ENCODE measurements at regions not wholly inside any gene's neighbourhood (a gene's known extent, or its start where the extent isn't known, plus 50 kb on each side); places are given as distances from the start of the nearest gene placed in this dataset.

DNA sequence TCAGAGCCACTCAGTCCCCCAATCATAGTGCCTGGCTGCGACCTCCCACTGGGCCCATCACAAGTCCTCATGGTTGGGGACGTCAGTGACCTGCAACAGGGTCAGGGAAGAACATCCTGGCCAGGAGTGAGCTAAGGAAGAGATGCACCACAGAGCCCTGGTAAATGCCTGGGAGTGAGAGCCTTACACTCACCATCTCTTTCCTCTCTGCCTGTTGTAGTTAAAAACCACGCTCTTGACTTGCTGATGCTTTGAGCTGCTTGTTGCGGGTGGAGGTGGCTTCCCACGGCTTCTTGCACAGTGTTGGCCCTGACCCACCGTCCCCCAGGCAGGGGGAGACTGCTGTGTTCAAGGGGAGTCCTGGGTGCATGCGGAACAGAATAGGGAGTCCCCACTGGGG lies 91.1 kb upstream of the RGMA start:
- Histone ChIP-seq H3K9me3 (ENCODE audit: control insufficient read depth, low read length) (no peaks in the 10 kb centered on the region), H3K4me3 (ENCODE audit: low read length) (no peak overlapping the region), H3K27ac (ENCODE audit: low read depth, low read length) (no peak overlapping the region), H3K36me3 (ENCODE audit: control insufficient read depth, insufficient read depth, low read length) (no peaks in the 10 kb centered on the region), H3K9ac (ENCODE audit: extremely low read depth, low read length, poor library complexity, severe bottlenecking) (no peak overlapping the region), H3K4me1 (ENCODE audit: control insufficient read depth, insufficient read depth, low read length) (no peaks in the 10 kb centered on the region), H3K27me3 (ENCODE audit: control insufficient read depth, insufficient read depth, low read length, poor library complexity, severe bottlenecking) (no peaks in the 10 kb centered on the region)
- no peaks in the 10 kb centered on the region for H3K36me3 Mint-ChIP-seq (ENCODE audit: low read depth)
- DNase-seq, result no peak
- H3K27ac Mint-ChIP-seq, result no peak overlapping the region
- H3K4me1 Mint-ChIP-seq, result peaks cover 24% of the 10 kb centered on the region
- H3K9me3 Mint-ChIP-seq, result peaks cover 4% of the 10 kb centered on the region
- peaks cover 10% of the 10 kb centered on the region for H3K27me3 Mint-ChIP-seq (ENCODE audit: insufficient read depth)
- H3K4me3 Mint-ChIP-seq, result no peak overlapping the region
- 77 to 79% methylated on average over 5 to 7 of the region's 7 CpGs for WGBS, 2 experiments (ENCODE audit: insufficient coverage in 1 of 2, insufficient read length in 1 of 2)
- TF ChIP-seq, protein P1, sequence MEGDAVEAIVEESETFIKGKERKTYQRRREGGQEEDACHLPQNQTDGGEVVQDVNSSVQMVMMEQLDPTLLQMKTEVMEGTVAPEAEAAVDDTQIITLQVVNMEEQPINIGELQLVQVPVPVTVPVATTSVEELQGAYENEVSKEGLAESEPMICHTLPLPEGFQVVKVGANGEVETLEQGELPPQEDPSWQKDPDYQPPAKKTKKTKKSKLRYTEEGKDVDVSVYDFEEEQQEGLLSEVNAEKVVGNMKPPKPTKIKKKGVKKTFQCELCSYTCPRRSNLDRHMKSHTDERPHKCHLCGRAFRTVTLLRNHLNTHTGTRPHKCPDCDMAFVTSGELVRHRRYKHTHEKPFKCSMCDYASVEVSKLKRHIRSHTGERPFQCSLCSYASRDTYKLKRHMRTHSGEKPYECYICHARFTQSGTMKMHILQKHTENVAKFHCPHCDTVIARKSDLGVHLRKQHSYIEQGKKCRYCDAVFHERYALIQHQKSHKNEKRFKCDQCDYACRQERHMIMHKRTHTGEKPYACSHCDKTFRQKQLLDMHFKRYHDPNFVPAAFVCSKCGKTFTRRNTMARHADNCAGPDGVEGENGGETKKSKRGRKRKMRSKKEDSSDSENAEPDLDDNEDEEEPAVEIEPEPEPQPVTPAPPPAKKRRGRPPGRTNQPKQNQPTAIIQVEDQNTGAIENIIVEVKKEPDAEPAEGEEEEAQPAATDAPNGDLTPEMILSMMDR (conservative IDR thresholded peaks at IDR 0.05), result no peak

DNA sequence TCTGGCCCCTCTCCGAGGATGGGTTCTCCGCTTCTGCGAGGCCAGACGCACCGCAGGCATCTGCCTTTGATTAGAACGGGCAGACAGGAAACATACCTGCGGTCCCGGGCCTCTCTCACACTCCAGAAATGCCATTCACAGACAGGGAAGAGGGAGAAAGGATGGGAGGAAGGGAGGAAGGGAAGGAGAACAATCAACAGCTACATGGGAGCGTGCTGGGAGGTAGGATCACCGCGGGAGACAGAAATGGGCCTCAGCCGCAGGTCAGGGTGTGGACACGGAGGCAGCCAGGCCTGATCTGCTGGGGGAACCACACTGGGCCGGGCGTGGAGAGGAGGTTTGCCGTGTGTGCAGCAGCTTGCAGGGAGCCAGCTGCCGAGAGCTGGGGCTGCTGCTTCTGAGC lies 90.7 kb upstream of the RGMA start:
- Mint-ChIP-seq H3K9me3 (peaks cover 4% of the 10 kb centered on the region), H3K27me3 (ENCODE audit: insufficient read depth) (peaks cover 13% of the 10 kb centered on the region), H3K4me1 (peaks cover 24% of the 10 kb centered on the region), H3K4me3 (no peak overlapping the region), H3K27ac (no peak overlapping the region), H3K36me3 (ENCODE audit: low read depth) (no peaks in the 10 kb centered on the region)
- H3K9ac ChIP-seq (ENCODE audit: extremely low read depth, low read length, poor library complexity, severe bottlenecking), result no peak overlapping the region
- WGBS, 2 experiments (ENCODE audit: insufficient coverage in 1 of 2, insufficient read length in 1 of 2), result 39 to 56% methylated on average over 9 to 17 of the region's 17 CpGs
- no peak overlapping the region for H3K27ac ChIP-seq (ENCODE audit: low read depth, low read length)
- H3K36me3 ChIP-seq (ENCODE audit: control insufficient read depth, insufficient read depth, low read length), result no peaks in the 10 kb centered on the region
- TF ChIP-seq, protein P1 (conservative IDR thresholded peaks at IDR 0.05), result no peak
- no peaks in the 10 kb centered on the region for H3K9me3 ChIP-seq (ENCODE audit: control insufficient read depth, low read length)
- DNase-seq, result peak; percentile 77
- no peaks in the 10 kb centered on the region for H3K27me3 ChIP-seq (ENCODE audit: control insufficient read depth, insufficient read depth, low read length, poor library complexity, severe bottlenecking)
- H3K4me3 ChIP-seq (ENCODE audit: low read length), result no peak overlapping the region
- H3K4me1 ChIP-seq (ENCODE audit: control insufficient read depth, insufficient read depth, low read length), result no peaks in the 10 kb centered on the region

DNA sequence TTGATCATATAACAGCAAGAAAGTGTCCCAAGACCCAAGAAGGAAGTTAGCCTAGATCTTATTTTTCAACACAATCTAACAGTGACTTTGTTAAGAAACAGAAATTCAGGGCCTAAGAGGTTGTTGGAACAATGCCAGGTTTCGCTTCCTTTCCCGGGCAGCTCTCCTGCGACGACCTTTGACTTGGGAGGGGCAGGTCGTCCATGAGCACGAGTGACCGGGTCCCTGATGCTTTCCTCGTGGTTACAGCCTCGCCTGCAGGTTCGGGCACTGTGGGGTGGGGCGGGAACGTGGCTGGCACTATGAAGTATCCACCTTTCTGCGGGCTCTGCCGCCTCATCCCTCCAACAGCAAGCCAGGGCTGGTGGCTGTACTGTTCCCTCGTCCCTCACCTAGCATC lies 90.1 kb upstream of the RGMA start:
- no peak overlapping the region for H3K4me3 Mint-ChIP-seq
- peaks cover 24% of the 10 kb centered on the region for H3K4me1 Mint-ChIP-seq
- WGBS, 2 experiments (ENCODE audit: insufficient coverage in 1 of 2, insufficient read length in 1 of 2), result 84 to 88% methylated on average over 14 to 15 of the region's 15 CpGs
- Histone ChIP-seq H3K27me3 (ENCODE audit: control insufficient read depth, insufficient read depth, low read length, poor library complexity, severe bottlenecking) (no peaks in the 10 kb centered on the region), H3K9ac (ENCODE audit: extremely low read depth, low read length, poor library complexity, severe bottlenecking) (no peak overlapping the region), H3K36me3 (ENCODE audit: control insufficient read depth, insufficient read depth, low read length) (no peaks in the 10 kb centered on the region), H3K4me3 (ENCODE audit: low read length) (no peak overlapping the region), H3K4me1 (ENCODE audit: control insufficient read depth, insufficient read depth, low read length) (no peaks in the 10 kb centered on the region), H3K27ac (ENCODE audit: low read depth, low read length) (no peak overlapping the region), H3K9me3 (ENCODE audit: control insufficient read depth, low read length) (no peaks in the 10 kb centered on the region)
- H3K27ac Mint-ChIP-seq, result no peak overlapping the region
- H3K9me3 Mint-ChIP-seq, result peaks cover 8% of the 10 kb centered on the region
- DNase-seq, result no peak
- TF ChIP-seq, protein P1 (conservative IDR thresholded peaks at IDR 0.05), result no peak
- H3K27me3 Mint-ChIP-seq (ENCODE audit: insufficient read depth), result peaks cover 17% of the 10 kb centered on the region
- H3K36me3 Mint-ChIP-seq (ENCODE audit: low read depth), result no peaks in the 10 kb centered on the region

Measured in endodermal cell (in vitro differentiated cells).